Omental fat pad (tissue), 3 donors: ENCODE measurements at regions not wholly inside any gene's neighbourhood (a gene's known extent, or its start where the extent isn't known, plus 50 kb on each side); places are given as distances from the start of the nearest gene placed in this dataset.

ENCODE experiments used
- ATAC-seq: fragments of 150-250 bp; one replicate; pipeline ENCODE4 v1.9.1; 2016; ENCODE audit warnings: mild to moderate bottlenecking, moderate library complexity; ENCODE audit not compliant: low FRiP score
- DNase-seq: peaks from one replicate; pipeline ENCODE4 v3.0.0-alpha.2; 2019; ENCODE audit warnings: low spot score
- TF ChIP-seq, protein P1 (sequence below), 3 donors: fragments of 450-650 bp; IDR thresholded peaks; one replicate each; pipeline ENCODE4 v1.5.1; 2016 to 2017; ENCODE audit warnings: antibody characterized with exemption in 3 of 3, mild to moderate bottlenecking in 3 of 3, moderate library complexity in 2 of 3

DNA sequence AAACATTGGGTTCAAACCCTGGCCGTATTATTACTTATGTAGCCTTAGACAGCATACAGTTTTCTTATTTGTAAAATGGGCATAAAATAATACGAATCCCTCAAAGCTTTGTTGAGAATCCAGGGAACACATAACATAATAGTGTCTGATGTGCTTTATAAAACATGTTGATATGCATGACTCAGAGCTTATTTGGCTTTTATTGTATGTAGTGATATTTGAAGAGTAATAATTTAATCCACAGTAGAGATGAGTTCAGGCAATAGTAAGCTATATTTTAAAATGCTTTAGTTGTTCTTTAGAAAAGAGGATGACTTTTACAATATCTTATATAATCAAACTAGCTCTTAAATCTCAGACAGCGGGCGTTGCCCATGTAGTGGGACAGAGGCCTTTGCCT lies 176.4 kb downstream of the SIM1 start:
- TF ChIP-seq, protein P1, sequence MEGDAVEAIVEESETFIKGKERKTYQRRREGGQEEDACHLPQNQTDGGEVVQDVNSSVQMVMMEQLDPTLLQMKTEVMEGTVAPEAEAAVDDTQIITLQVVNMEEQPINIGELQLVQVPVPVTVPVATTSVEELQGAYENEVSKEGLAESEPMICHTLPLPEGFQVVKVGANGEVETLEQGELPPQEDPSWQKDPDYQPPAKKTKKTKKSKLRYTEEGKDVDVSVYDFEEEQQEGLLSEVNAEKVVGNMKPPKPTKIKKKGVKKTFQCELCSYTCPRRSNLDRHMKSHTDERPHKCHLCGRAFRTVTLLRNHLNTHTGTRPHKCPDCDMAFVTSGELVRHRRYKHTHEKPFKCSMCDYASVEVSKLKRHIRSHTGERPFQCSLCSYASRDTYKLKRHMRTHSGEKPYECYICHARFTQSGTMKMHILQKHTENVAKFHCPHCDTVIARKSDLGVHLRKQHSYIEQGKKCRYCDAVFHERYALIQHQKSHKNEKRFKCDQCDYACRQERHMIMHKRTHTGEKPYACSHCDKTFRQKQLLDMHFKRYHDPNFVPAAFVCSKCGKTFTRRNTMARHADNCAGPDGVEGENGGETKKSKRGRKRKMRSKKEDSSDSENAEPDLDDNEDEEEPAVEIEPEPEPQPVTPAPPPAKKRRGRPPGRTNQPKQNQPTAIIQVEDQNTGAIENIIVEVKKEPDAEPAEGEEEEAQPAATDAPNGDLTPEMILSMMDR (IDR thresholded peaks at IDR 0.05) = no peak
- no peak for DNase-seq
- no peak for ATAC-seq

DNA sequence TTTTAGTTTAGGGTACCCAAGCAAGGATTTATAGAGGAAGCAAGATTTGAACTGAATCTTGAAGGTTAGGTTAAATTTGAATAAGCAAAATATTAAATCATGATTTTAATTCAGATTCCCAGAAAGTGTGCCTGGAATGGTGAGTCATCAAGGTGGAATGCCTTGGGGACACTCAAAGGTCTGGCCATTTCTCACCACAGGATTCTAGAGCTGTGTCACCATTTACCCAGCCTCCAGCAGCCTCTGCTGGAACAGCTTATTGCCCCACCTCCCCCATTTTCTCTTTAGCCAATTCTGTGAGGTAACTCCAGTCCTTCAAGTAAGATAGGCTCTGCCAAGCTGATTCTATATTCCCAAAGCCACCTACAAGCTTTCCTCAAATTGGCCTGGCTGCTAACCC lies 181.4 kb downstream of the SIM1 start:
- TF ChIP-seq, protein P1 (IDR thresholded peaks at IDR 0.05) = no peak
- no peak for DNase-seq
- no peak for ATAC-seq

DNA sequence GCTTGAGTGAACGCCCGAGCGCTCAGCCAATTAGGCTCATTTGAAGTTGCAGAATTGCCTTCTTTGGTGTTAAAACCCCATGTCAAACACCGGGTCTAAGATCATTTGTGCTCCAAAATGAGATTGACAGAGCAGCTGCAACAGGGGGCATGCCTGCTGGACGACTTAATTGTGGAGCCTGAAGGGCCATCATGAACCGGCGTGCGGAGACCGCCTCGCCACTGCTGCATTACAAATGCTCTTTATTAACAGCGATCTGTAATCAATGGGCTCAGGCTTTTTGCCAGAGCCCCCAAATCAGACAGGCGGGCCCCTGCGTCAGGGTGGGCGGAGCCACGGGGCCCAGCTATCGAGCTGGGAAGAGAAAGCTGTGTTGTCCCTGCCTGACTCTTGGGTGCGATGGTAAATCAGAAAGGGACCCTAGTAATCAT lies 183.2 kb downstream of the SIM1 start:
- TF ChIP-seq, protein P1 (IDR thresholded peaks at IDR 0.05) = no peak
- ATAC-seq = no peak
- no peak for DNase-seq

DNA sequence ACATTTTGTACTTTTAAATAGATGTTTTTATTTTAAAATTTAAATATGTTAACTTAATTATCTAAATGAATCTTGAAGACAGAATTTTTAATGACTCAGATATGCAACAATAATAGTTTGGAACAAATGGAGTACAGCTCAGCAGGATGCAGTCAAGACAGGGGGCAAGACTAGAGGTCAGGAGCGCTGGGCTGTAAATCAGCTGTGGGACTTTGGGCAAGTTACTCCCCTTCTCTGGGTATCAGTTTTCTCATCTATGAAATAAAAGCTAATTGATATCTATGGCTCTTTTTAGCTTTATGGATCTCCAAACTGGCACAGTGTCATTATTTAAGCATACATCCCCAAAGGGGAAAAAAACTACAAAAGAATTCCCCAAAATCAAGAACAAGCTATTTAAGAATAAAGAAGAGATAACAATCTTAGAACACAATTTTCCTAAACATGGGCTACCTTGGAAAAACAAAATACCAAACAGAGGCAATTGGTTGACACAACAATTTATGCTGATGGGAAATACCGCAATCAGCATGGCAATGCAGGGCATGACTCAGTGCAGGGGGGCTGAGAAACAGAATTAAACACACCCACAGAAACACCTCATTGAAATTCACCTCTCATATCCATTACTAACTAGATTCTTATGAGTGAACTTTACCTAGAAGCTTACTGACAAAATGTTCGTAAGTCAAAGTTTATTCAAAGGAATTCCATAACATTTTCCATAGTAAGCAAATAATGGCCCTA lies 188.2 kb downstream of the SIM1 start:
- ATAC-seq (no peak), DNase-seq (no peak)

DNA sequence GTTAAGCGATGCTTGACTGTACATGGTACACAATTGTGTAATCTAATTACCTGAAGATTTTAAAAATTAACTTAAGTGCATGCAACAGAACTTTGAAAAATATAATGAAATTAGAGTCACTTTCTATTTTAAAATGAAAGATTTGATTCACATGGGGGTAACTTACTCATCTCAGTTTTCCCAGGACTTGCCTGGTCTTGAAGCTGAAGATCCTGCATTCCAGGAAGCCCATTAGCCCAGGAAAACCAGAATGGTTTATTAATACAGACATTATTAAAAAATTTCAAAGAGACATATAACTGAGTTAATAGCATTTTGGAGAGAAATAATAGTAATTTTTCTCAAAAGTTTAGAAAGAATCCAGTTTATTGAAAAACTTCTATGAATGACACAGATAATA lies 190.6 kb downstream of the SIM1 start:
- DNase-seq (no peak), ATAC-seq (no peak)
- TF ChIP-seq, protein P1 (IDR thresholded peaks at IDR 0.05) = no peak

More for the DNA sequence above, 188.2 kb downstream of the SIM1 start:
- TF ChIP-seq, protein P1 (IDR thresholded peaks at IDR 0.05) = no peak

DNA sequence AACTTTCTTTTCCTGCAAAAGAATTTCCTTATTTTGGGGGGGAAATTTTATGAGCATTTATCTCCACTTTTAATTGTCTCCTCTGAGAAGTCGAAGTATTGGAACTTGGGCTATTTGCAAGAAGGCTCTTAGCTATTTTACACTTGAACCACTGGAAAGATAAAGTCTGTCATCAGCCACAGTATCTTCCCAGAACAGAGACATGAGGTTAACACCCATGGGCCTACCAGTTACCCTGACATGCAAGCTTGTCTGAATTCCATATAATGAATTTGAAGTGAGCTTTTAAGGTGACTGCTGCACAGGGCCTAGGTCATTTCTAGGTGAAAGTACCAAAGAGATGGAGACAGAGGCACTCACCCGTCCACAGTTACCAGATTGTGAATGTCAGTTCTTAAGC lies 193.1 kb downstream of the SIM1 start:
- DNase-seq = no peak
- no peak for ATAC-seq

More for the DNA sequence above, 193.1 kb downstream of the SIM1 start:
- TF ChIP-seq, protein P1 (IDR thresholded peaks at IDR 0.05) = no peak
